Smooth muscle cell (in vitro differentiated cells): ENCODE measurements at regions not wholly inside any gene's neighbourhood (a gene's known extent, or its start where the extent isn't known, plus 50 kb on each side); places are given as distances from the start of the nearest gene placed in this dataset.

Experiments used
- DNase-seq: peaks from one replicate; lab custom pipeline; 2025; ENCODE audit not compliant: unreplicated experiment; lab: John Stamatoyannopoulos, UW
- H2AFZ ChIP-seq: fragments of 200-600 bp; sonication (generic); 2 replicates; pipeline ENCODE4 v1.6.0; 2016; ENCODE audit warnings: antibody characterized with exemption, low read depth, mild to moderate bottlenecking
- H3F3A ChIP-seq: fragments of 200-600 bp; sonication (generic); 2 replicates; pipeline ENCODE4 v1.6.0; 2017; ENCODE audit warnings: antibody characterized with exemption, low read depth
- H3K27ac ChIP-seq: fragments of 200-600 bp; sonication (generic); 2 replicates; pipeline ENCODE4 v1.5.1; 2016; ENCODE audit warnings: low read depth, mild to moderate bottlenecking
- H3K27me3 ChIP-seq: fragments of 200-600 bp; sonication (generic); 2 replicates; pipeline ENCODE4 v1.6.1; 2016; ENCODE audit warnings: low read depth, mild to moderate bottlenecking
- H3K36me3 ChIP-seq: fragments of 200-600 bp; sonication (generic); 2 replicates; pipeline ENCODE4 v1.5.1; 2016; ENCODE audit warnings: low read depth
- H3K4me1 ChIP-seq: fragments of 200-600 bp; sonication (generic); 2 replicates; pipeline ENCODE4 v1.5.1; 2016; ENCODE audit warnings: low read depth
- H3K4me2 ChIP-seq: fragments of 200-600 bp; sonication (generic); 2 replicates; pipeline ENCODE4 v1.6.0; 2016; ENCODE audit warnings: mild to moderate bottlenecking
- H3K4me3 ChIP-seq: fragments of 200-600 bp; sonication (generic); 2 replicates; pipeline ENCODE4 v1.5.1; 2016; ENCODE audit warnings: mild to moderate bottlenecking
- H3K79me2 ChIP-seq: fragments of 200-600 bp; sonication (generic); 2 replicates; pipeline ENCODE4 v1.6.0; 2016; ENCODE audit warnings: low read depth, mild to moderate bottlenecking
- H3K9ac ChIP-seq: fragments of 200-600 bp; sonication (generic); 2 replicates; pipeline ENCODE4 v1.6.0; 2016; ENCODE audit warnings: low read depth
- H3K9me3 ChIP-seq: fragments of 200-600 bp; sonication (generic); replicated peaks from 2 replicates; pipeline ENCODE4 v1.5.1; 2016; ENCODE audit warnings: low read depth
- H4K20me1 ChIP-seq: fragments of 200-600 bp; sonication (generic); 2 replicates; pipeline ENCODE4 v1.6.0; 2016; ENCODE audit warnings: low read depth
- WGBS: methylation state at CpG from one replicate; pipeline ENCODE4 v1.1.7; 2016; ENCODE audit warnings: low lambda C conversion rate; 5-methylcytosine and 5-hydroxymethylcytosine counted together
- TF ChIP-seq, protein P1 (sequence below): fragments of 200-600 bp; sonication (generic); IDR thresholded peaks from 2 replicates; pipeline ENCODE4 v1.5.1; 2017; ENCODE audit warnings: borderline replicate concordance, mild to moderate bottlenecking, antibody characterized with exemption; ENCODE audit not compliant: insufficient read depth, poor library complexity, severe bottlenecking

DNA sequence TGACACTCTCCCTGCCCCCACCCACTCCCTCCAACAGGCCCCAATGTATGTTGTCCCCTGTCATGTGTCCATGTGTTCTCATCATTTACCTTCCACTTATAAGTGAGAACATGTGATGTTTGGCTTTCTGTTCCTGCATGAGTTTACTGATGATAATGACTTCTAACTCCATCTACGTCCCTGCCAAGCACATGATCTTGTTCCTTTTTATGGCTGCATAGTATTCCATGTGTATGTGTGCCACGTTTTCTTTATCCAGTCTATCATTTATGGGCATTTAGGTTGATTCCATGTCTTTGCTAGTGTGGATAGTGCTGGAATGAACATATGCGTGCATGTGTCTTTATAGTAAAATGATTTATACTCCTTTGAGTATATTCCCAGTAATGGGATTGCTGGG lies 100.0 kb upstream of the LHX5 start:
- Histone ChIP-seq H3K9me3 (no peaks in the 10 kb centered on the region), H3K79me2 (no peaks in the 10 kb centered on the region), H2AFZ (no peak overlapping the region), H3K36me3 (no peaks in the 10 kb centered on the region), H3K27me3 (peaks cover 17% of the 10 kb centered on the region), H3K27ac (no peak overlapping the region), H3K9ac (no peak overlapping the region), H3K4me3 (no peak overlapping the region), H4K20me1 (no peaks in the 10 kb centered on the region), H3K4me2 (no peak overlapping the region), H3K4me1 (no peaks in the 10 kb centered on the region), H3F3A (no peaks in the 10 kb centered on the region)
- no peak for DNase-seq
- TF ChIP-seq, protein P1, sequence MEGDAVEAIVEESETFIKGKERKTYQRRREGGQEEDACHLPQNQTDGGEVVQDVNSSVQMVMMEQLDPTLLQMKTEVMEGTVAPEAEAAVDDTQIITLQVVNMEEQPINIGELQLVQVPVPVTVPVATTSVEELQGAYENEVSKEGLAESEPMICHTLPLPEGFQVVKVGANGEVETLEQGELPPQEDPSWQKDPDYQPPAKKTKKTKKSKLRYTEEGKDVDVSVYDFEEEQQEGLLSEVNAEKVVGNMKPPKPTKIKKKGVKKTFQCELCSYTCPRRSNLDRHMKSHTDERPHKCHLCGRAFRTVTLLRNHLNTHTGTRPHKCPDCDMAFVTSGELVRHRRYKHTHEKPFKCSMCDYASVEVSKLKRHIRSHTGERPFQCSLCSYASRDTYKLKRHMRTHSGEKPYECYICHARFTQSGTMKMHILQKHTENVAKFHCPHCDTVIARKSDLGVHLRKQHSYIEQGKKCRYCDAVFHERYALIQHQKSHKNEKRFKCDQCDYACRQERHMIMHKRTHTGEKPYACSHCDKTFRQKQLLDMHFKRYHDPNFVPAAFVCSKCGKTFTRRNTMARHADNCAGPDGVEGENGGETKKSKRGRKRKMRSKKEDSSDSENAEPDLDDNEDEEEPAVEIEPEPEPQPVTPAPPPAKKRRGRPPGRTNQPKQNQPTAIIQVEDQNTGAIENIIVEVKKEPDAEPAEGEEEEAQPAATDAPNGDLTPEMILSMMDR: no peak
- WGBS: 83% methylated on average over 3 of the region's 3 CpGs

DNA sequence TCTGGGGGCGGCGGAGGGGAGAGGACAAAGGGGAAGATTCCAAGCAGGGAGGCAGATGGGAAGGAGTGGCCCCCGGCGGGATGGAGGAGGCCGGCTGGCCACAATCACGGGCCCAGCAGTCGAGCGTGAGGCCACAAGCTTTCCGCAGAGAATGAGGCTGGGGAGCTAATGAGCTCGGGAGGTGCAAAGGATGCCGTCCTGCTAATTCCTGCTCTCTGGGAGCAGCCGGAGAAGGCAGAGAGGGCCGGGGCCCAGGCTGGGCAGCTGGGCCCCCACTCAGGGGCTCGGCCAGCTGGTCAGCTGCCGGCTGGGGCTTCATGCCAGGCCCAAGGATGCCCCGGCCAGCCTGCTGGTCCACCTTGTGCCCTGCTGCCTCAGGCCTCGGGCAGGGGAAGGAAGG lies 98.1 kb upstream of the LHX5 start:
- no peaks in the 10 kb centered on the region for H3K4me1 ChIP-seq
- DNase-seq: no peak
- WGBS: 84% methylated on average over 15 of the region's 17 CpGs

DNA sequence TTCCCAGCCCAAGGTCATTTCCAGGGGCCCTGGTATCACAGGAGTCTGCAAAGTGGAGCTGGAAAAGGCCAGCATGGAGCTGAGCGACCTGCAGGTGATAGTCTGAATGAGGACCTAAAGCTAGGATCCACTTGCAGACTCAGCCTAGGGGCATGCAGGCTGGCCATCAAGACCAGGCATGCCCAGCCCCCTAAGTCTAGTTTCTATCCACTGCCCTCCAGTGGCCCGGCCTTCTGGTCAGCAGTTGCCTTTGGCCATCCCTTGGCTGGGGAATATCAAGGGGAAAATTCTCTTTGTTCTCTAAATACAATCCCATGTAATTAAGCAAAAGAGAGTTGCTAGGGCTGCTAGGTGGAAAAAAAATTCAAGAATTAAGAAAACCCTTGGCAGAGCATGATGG lies 96.3 kb upstream of the LHX5 start:
- TF ChIP-seq, protein P1: no peak
- H3K4me3 ChIP-seq: no peak overlapping the region
- no peak overlapping the region for H3K4me2 ChIP-seq
- H3K27me3 ChIP-seq: peaks cover 21% of the 10 kb centered on the region
- no peaks in the 10 kb centered on the region for H3K9me3 ChIP-seq
- no peak overlapping the region for H2AFZ ChIP-seq
- H3K79me2 ChIP-seq: no peaks in the 10 kb centered on the region
- H3K27ac ChIP-seq: no peak overlapping the region
- no peaks in the 10 kb centered on the region for H3F3A ChIP-seq
- no peak overlapping the region for H3K9ac ChIP-seq
- no peaks in the 10 kb centered on the region for H3K4me1 ChIP-seq
- WGBS: 86% methylated on average over 2 of the region's 2 CpGs
- H4K20me1 ChIP-seq: no peaks in the 10 kb centered on the region
- no peak for DNase-seq
- H3K36me3 ChIP-seq: no peaks in the 10 kb centered on the region

More for the DNA sequence above, 98.1 kb upstream of the LHX5 start:
- H3K27me3 ChIP-seq: peaks cover 16% of the 10 kb centered on the region
- no peaks in the 10 kb centered on the region for H3K9me3 ChIP-seq
- H3F3A ChIP-seq: no peaks in the 10 kb centered on the region
- H3K36me3 ChIP-seq: no peaks in the 10 kb centered on the region
- H4K20me1 ChIP-seq: no peaks in the 10 kb centered on the region
- TF ChIP-seq, protein P1: no peak
- no peak overlapping the region for H3K4me3 ChIP-seq
- H3K4me2 ChIP-seq: no peak overlapping the region
- H3K9ac ChIP-seq: no peak overlapping the region
- no peaks in the 10 kb centered on the region for H3K79me2 ChIP-seq
- no peak overlapping the region for H3K27ac ChIP-seq
- no peak overlapping the region for H2AFZ ChIP-seq

- TF ChIP-seq, protein P1: no peak
- no peaks in the 10 kb centered on the region for H4K20me1 ChIP-seq
- H2AFZ ChIP-seq: no peak overlapping the region
- H3K9ac ChIP-seq: no peak overlapping the region
- H3K27me3 ChIP-seq: peaks cover 16% of the 10 kb centered on the region
- H3F3A ChIP-seq: no peaks in the 10 kb centered on the region
- no peak overlapping the region for H3K27ac ChIP-seq
- H3K4me1 ChIP-seq: no peaks in the 10 kb centered on the region
- no peaks in the 10 kb centered on the region for H3K79me2 ChIP-seq
- no peak overlapping the region for H3K4me3 ChIP-seq
- WGBS: 66% methylated on average over 8 of the region's 8 CpGs
- DNase-seq: no peak
- H3K4me2 ChIP-seq: no peak overlapping the region
- no peaks in the 10 kb centered on the region for H3K9me3 ChIP-seq
- H3K36me3 ChIP-seq: no peaks in the 10 kb centered on the region
Observed at GRCh38 chr12:113565368-113565767, 93.7 kb upstream of the LHX5 start.
